Endothelial cell of umbilical vein (primary cell): ENCODE measurements at regions not wholly inside any gene's neighbourhood (a gene's known extent, or its start where the extent isn't known, plus 50 kb on each side); places are given as distances from the start of the nearest gene placed in this dataset.

Experiments
- BruUV-seq: library from RNA; stranded (reverse); fragments of 400-500 nt; replicated peaks from 2 replicates; lab custom pipeline; 2021; lab: Mats Ljungman, UMichigan
- CTCF ChIA-PET: fragments of 300-600, 350-600 bp; sonication (Branson Sonifier 250); formaldehyde crosslinking; loops from one replicate; lab custom pipeline; 2021; ENCODE audit warnings: antibody characterized with exemption, inconsistent platforms; lab: Charles Lee
- POLR2A ChIA-PET: fragments of 300-600, 350-600 bp; sonication (Branson Sonifier 250); formaldehyde crosslinking; loops from one replicate; lab custom pipeline; 2021; ENCODE audit warnings: antibody characterized with exemption, inconsistent platforms; lab: Charles Lee
- DNase-seq: peaks from one replicate; pipeline ENCODE4 v3.0.0-alpha.2; 2011; ENCODE audit warnings: low read depth, low spot score
- FAIRE-seq: peaks from 2 replicates; lab custom pipeline; 2011; peaks lifted over from hg19 to GRCh38; lab: Jason Lieb, UNC
- H2AFZ ChIP-seq: 2 replicates; pipeline ENCODE4 v1.6.0; 2012; ENCODE audit warnings: low read depth, low read length, control low read depth, inconsistent platforms
- H3K27ac ChIP-seq: 2 replicates; pipeline ENCODE4 v1.5.1; 2011; ENCODE audit warnings: low read depth, mild to moderate bottlenecking, control low read depth, low read length, moderate library complexity; ENCODE audit not compliant: insufficient read depth
- H3K27me3 ChIP-seq, 2 experiments: 2 replicates each; pipeline versions ENCODE4 v1.6.0 to v1.6.1; 2011; ENCODE audit warnings: low read length in 2 of 2, mixed read lengths in 1 of 2; ENCODE audit not compliant: control insufficient read depth in 2 of 2, insufficient read depth in 2 of 2
- H3K36me3 ChIP-seq, 2 experiments: 2 replicates in 1 of 2; 3 replicates in 1 of 2; pipeline ENCODE4 v1.5.1; 2011; ENCODE audit warnings: low read length in 2 of 2, mild to moderate bottlenecking in 1 of 2, moderate library complexity in 1 of 2; ENCODE audit not compliant: control insufficient read depth in 2 of 2, insufficient read depth in 2 of 2; ENCODE audit errors: extremely low read depth in 1 of 2
- H3K4me1 ChIP-seq: 3 replicates; pipeline ENCODE4 v1.5.1; 2011; ENCODE audit warnings: mild to moderate bottlenecking, low read length; ENCODE audit not compliant: control insufficient read depth, insufficient read depth; ENCODE audit errors: extremely low read depth
- H3K4me2 ChIP-seq: 2 replicates; pipeline ENCODE4 v1.6.1; 2011; ENCODE audit warnings: low read length, control low read depth, mixed read lengths; ENCODE audit not compliant: insufficient read depth
- H3K4me3 ChIP-seq, 3 experiments: fragments of 200-600 bp in 1 of 3; sonication (generic), shearing (Covaris generic) in 1 of 3; replicated peaks in 1 of 3; 2 replicates each; pipeline ENCODE4 v1.5.1; 2011 to 2016; ENCODE audit warnings: control low read depth in 3 of 3, low read length in 3 of 3, mild to moderate bottlenecking in 2 of 3, inconsistent platforms in 1 of 3, low read depth in 1 of 3, moderate library complexity in 1 of 3; ENCODE audit not compliant: insufficient read depth in 1 of 3
- H3K79me2 ChIP-seq: 2 replicates; pipeline ENCODE4 v1.6.0; 2012; ENCODE audit warnings: low read length, inconsistent platforms; ENCODE audit not compliant: control insufficient read depth, insufficient read depth
- H3K9ac ChIP-seq: replicated peaks from 2 replicates; pipeline ENCODE3; 2011; ENCODE audit warnings: low read length, control low read depth; ENCODE audit not compliant: insufficient read depth; ENCODE audit errors: extremely low read depth
- H3K9me1 ChIP-seq: replicated peaks from 3 replicates; pipeline ENCODE4 v1.6.0; 2011; ENCODE audit warnings: mild to moderate bottlenecking, low read length; ENCODE audit not compliant: control insufficient read depth, insufficient read depth; ENCODE audit errors: extremely low read depth
- H3K9me3 ChIP-seq: replicated peaks from 2 replicates; pipeline ENCODE4 v1.5.1; 2012; ENCODE audit warnings: low read length, inconsistent platforms; ENCODE audit not compliant: control insufficient read depth, insufficient read depth
- H4K20me1 ChIP-seq: replicated peaks from 2 replicates; pipeline ENCODE3; 2011; ENCODE audit warnings: mild to moderate bottlenecking, low read length; ENCODE audit not compliant: control insufficient read depth, insufficient read depth; ENCODE audit errors: extremely low read depth
- EZH2 ChIP-seq: IDR thresholded peaks from 2 replicates; pipeline ENCODE4 v1.6.1; 2012; ENCODE audit warnings: borderline replicate concordance, low read depth, mild to moderate bottlenecking, moderate library complexity, low read length, inconsistent platforms; ENCODE audit not compliant: severe bottlenecking
- FOS ChIP-seq: IDR thresholded peaks from 2 replicates; pipeline ENCODE4 v1.6.1; 2011; ENCODE audit warnings: mild to moderate bottlenecking, low read length, moderate library complexity, borderline replicate concordance; ENCODE audit not compliant: insufficient read depth
- GATA2 ChIP-seq: IDR thresholded peaks from 2 replicates; pipeline ENCODE4 v1.7.0; 2011; ENCODE audit warnings: low read depth, mild to moderate bottlenecking, moderate library complexity, mixed read lengths, low read length; ENCODE audit not compliant: insufficient read length, insufficient read depth
- JUN ChIP-seq: IDR thresholded peaks from 2 replicates; pipeline ENCODE4 v1.6.1; 2011; ENCODE audit warnings: borderline replicate concordance, low read depth; ENCODE audit not compliant: insufficient read length, insufficient read depth
- MAX ChIP-seq: IDR thresholded peaks from 2 replicates; pipeline ENCODE4 v1.6.1; 2011; ENCODE audit not compliant: insufficient read depth, insufficient read length
- MYC ChIP-seq: IDR thresholded peaks from one replicate; pipeline ENCODE4 v1.6.1; 2011; ENCODE audit warnings: mild to moderate bottlenecking, low read depth, low read length
- POLR2A ChIP-seq: IDR thresholded peaks from 2 replicates; pipeline ENCODE4 v1.6.1; 2012; ENCODE audit warnings: low read depth, mild to moderate bottlenecking, control low read depth, low read length
- POLR2AphosphoS5 ChIP-seq: IDR thresholded peaks from 2 replicates; pipeline ENCODE4 v1.6.1; 2012; ENCODE audit warnings: low read depth, mild to moderate bottlenecking, control low read depth, low read length, moderate library complexity; ENCODE audit not compliant: insufficient read depth
- dilution Hi-C: fragments of 300-500 bp; cut with MboI; formaldehyde crosslinking; loops from one replicate; pipeline ENCODE4 v1.15.0; 2019; ENCODE audit warnings: low sequenced_read_pairs; ENCODE audit not compliant: extremely low pct_ligation_motif_present
- intact Hi-C: fragments of 100-400 bp; cut with micrococcal nuclease; formaldehyde crosslinking; loops from one replicate; pipeline ENCODE4 v1.10.0; 2022
- TF ChIP-seq, protein P1 (sequence below), 2 donors: IDR thresholded peaks; 1 replicate in 1 of 2; 2 replicates in 1 of 2; pipeline ENCODE4 v1.5.1; 2011; ENCODE audit warnings: low read length in 2 of 2, mild to moderate bottlenecking in 2 of 2, moderate library complexity in 2 of 2, control low read depth in 1 of 2, inconsistent platforms in 1 of 2, low read depth in 1 of 2; ENCODE audit not compliant: insufficient read depth in 1 of 2; ENCODE audit errors: extremely low read depth in 1 of 2

DNA sequence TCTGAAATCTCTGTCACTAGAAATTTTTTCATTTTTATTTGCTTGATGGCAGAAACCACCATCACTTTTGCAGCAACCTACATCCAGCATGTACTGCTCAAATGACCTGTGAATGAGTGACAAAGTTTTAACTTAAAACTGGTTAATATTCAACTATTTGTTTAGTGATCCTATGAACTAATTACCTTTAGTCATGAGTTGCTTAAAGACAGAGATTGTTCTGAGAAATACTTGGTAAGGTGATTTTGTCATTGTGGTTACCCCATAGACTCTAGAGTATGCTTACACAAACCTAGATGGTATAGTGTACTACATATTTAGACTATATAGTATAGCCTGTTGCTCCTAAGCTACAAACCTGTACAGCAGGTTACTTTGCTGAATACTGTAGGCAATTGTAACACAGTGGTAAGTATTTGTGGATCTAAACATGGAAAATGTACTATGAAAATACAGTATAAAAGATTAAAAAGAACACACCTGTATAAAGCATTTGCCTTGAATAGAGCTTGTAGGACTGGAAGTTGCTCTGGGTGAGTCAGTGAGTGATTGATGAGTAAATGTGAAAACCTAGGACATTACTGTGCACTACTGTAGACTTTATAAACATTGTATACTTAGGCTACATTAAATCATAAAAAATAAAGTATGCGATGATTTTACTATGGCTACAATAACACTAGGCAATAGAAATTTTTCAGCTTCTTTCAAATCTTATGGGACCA, 256.6 kb upstream of the PPFIA2 start:
- H3K4me3 ChIP-seq = no peak overlapping the region
- H3K27me3 ChIP-seq = no peaks in the 10 kb centered on the region
- no TSS peak for BruUV-seq
- POLR2A ChIA-PET = no interaction called here
- H3K36me3 ChIP-seq = no peaks in the 10 kb centered on the region
- H3K4me2 ChIP-seq = no peak overlapping the region
- DNase-seq (no peak), FAIRE-seq (no peak)
- no peaks in the 10 kb centered on the region for H3K9me1 ChIP-seq
- H3K4me1 ChIP-seq = no peaks in the 10 kb centered on the region
- no peak overlapping the region for H3K27ac ChIP-seq
- dilution Hi-C loops (no loop called here), intact Hi-C loops (no loop called here)
- no peak overlapping the region for H2AFZ ChIP-seq
- no peak overlapping the region for H3K9ac ChIP-seq
- no peaks in the 10 kb centered on the region for H3K9me3 ChIP-seq
- CTCF ChIA-PET = no interaction called here
- TF ChIP-seq GATA2 (no peak), MYC (no peak), MAX (no peak), JUN (no peak), EZH2 (no peak), POLR2A (no peak), FOS (no peak), POLR2AphosphoS5 (no peak)
- TF ChIP-seq, protein P1, sequence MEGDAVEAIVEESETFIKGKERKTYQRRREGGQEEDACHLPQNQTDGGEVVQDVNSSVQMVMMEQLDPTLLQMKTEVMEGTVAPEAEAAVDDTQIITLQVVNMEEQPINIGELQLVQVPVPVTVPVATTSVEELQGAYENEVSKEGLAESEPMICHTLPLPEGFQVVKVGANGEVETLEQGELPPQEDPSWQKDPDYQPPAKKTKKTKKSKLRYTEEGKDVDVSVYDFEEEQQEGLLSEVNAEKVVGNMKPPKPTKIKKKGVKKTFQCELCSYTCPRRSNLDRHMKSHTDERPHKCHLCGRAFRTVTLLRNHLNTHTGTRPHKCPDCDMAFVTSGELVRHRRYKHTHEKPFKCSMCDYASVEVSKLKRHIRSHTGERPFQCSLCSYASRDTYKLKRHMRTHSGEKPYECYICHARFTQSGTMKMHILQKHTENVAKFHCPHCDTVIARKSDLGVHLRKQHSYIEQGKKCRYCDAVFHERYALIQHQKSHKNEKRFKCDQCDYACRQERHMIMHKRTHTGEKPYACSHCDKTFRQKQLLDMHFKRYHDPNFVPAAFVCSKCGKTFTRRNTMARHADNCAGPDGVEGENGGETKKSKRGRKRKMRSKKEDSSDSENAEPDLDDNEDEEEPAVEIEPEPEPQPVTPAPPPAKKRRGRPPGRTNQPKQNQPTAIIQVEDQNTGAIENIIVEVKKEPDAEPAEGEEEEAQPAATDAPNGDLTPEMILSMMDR (IDR thresholded peaks at IDR 0.05; ENCODE audit: extremely low read depth in 1 of 2, insufficient read depth in 1 of 2, low read depth in 1 of 2, low read length in 2 of 2) = no peak
- no peaks in the 10 kb centered on the region for H4K20me1 ChIP-seq
- H3K79me2 ChIP-seq = no peaks in the 10 kb centered on the region
